22Rv1 (cell line): ENCODE measurements at regions not wholly inside any gene's neighbourhood (a gene's known extent, or its start where the extent isn't known, plus 50 kb on each side); places are given as distances from the start of the nearest gene placed in this dataset.

Experiments
- CTCF ChIP-seq: fragments of 450-650 bp; IDR thresholded peaks from 2 replicates; pipeline ENCODE4 v1.5.1; 2017; ENCODE audit warnings: mild to moderate bottlenecking
- ZFX ChIP-seq: fragments of 450-650 bp; IDR thresholded peaks from 2 replicates; pipeline ENCODE4 v1.6.1; 2017; ENCODE audit warnings: antibody characterized with exemption, borderline replicate concordance

- TF ChIP-seq CTCF (no peak), ZFX (no peak)
Observed at GRCh38 chr5:13252699-13253098, 691.8 kb downstream of the DNAH5 start.
